Immature natural killer cell (primary cell): ENCODE measurements at regions not wholly inside any gene's neighbourhood (a gene's known extent, or its start where the extent isn't known, plus 50 kb on each side); places are given as distances from the start of the nearest gene placed in this dataset.

ENCODE experiments used
- DNase-seq, 3 donors: peaks; one replicate each; pipeline ENCODE4 v3.0.0; 2022; ENCODE audit warnings: mixed read lengths in 1 of 3
- H3K27ac Mint-ChIP-seq, 6 donors: one replicate each; pipeline ENCODE4 v1.8.0; 2020; ENCODE audit warnings: mixed read lengths in 6 of 6, mild to moderate bottlenecking in 5 of 6, inconsistent platforms in 4 of 6, moderate library complexity in 3 of 6
- H3K27me3 Mint-ChIP-seq, 3 donors: one replicate each; pipeline ENCODE4 v1.8.0; 2020 to 2021; ENCODE audit warnings: low read depth in 3 of 3, mild to moderate bottlenecking in 3 of 3, mixed read lengths in 3 of 3, moderate library complexity in 3 of 3, inconsistent platforms in 1 of 3
- H3K36me3 Mint-ChIP-seq, 3 donors: one replicate each; pipeline ENCODE4 v1.8.0; 2020; ENCODE audit warnings: mixed read lengths in 3 of 3, inconsistent platforms in 2 of 3, mild to moderate bottlenecking in 2 of 3
- H3K4me1 Mint-ChIP-seq, 2 donors: one replicate each; pipeline ENCODE4 v1.8.0; 2020; ENCODE audit warnings: inconsistent platforms in 2 of 2, mild to moderate bottlenecking in 2 of 2, mixed read lengths in 2 of 2, moderate library complexity in 1 of 2
- H3K4me3 Mint-ChIP-seq, 5 donors: one replicate each; pipeline ENCODE4 v1.8.0; 2020; ENCODE audit warnings: mild to moderate bottlenecking in 5 of 5, mixed read lengths in 5 of 5, inconsistent platforms in 3 of 5, moderate library complexity in 3 of 5
- H3K9me3 Mint-ChIP-seq, 6 donors: one replicate each; pipeline ENCODE4 v1.8.0; 2020; ENCODE audit warnings: mild to moderate bottlenecking in 6 of 6, mixed read lengths in 6 of 6, inconsistent platforms in 4 of 6, moderate library complexity in 3 of 6

GRCh38 chr17:74148901-74149596 is 54.4 kb upstream of the RPL38 start:
- no peak overlapping the region for H3K27ac Mint-ChIP-seq
- peaks cover 0 to 5% (median under 1%) of the 10 kb centered on the region in 6 donors for H3K9me3 Mint-ChIP-seq
- H3K36me3 Mint-ChIP-seq = no peaks in the 10 kb centered on the region
- H3K4me1 Mint-ChIP-seq = no peaks in the 10 kb centered on the region
- H3K4me3 Mint-ChIP-seq = no peak overlapping the region
- peaks cover 5 to 12% (median 6%) of the 10 kb centered on the region in 3 donors for H3K27me3 Mint-ChIP-seq
- DNase-seq = no peak

DNA sequence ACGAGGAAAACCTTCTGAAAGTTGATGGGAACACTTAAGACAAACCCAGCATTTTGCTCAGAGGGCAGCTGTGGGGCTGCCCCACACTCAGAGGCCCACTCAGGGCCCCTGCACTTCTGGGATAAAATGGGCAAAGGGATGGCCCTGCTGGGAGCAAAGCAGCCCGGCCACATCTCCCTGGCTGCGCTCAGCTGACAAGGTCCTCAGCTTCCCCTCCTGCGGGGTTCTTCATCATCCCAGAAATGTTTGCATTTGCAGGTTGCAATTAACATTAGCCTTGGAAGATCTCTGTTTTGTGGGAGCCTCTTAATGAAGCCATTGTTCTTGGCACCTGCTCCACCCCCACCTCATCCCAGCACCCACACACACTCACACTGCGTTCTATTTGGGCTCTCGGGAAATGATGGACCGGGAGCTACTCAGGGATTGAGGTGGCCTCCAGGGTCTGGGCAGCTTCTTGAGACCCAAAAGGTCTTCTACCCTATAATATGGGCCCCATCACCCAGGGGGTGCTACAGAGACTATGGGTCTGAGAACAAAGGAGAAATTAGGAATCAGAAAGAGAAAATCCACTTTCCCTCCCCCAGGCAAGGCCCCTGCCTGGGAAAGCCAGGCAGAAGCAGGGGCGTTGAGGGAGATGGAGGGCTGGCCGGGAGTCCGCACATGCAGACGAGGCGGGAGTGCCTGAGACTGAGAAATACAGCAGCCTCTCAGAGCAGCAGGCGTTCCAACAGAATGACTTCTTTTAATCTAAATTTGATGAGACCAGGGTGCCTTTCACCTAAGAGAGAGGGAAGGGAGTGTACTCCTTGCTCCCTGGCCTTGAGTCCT is 53.7 kb upstream of the RPL38 start:
- Mint-ChIP-seq H3K9me3 (peaks cover 0 to 1% (median 0%) of the 10 kb centered on the region in 6 donors), H3K27ac (no peak overlapping the region), H3K4me3 (no peak overlapping the region), H3K4me1 (no peaks in the 10 kb centered on the region), H3K36me3 (no peaks in the 10 kb centered on the region), H3K27me3 (peaks cover 3 to 8% (median 6%) of the 10 kb centered on the region in 3 donors)
- no peak for DNase-seq

- peaks cover 1 to 10% (median 4%) of the 10 kb centered on the region in 3 donors for H3K27me3 Mint-ChIP-seq
- H3K4me1 Mint-ChIP-seq = no peaks in the 10 kb centered on the region
- peaks cover 0 to 1% (median 0%) of the 10 kb centered on the region in 6 donors for H3K9me3 Mint-ChIP-seq
- H3K27ac Mint-ChIP-seq = no peak overlapping the region
- DNase-seq = no peak
- H3K4me3 Mint-ChIP-seq = no peak overlapping the region
- no peaks in the 10 kb centered on the region for H3K36me3 Mint-ChIP-seq
Measured at GRCh38 chr17:74150428-74151025, 53.0 kb upstream of the RPL38 start.

GRCh38 chr17:74151551-74152315 is 51.7 kb upstream of the RPL38 start:
- Mint-ChIP-seq H3K27ac (no peak overlapping the region), H3K27me3 (peaks cover 1 to 8% (median 5%) of the 10 kb centered on the region in 3 donors), H3K9me3 (peaks cover 0 to 3% (median 0%) of the 10 kb centered on the region in 6 donors), H3K4me1 (no peaks in the 10 kb centered on the region), H3K36me3 (no peaks in the 10 kb centered on the region), H3K4me3 (no peak overlapping the region)
- no peak for DNase-seq

GRCh38 chr17:74152591-74153455 is 50.7 kb upstream of the RPL38 start:
- H3K9me3 Mint-ChIP-seq = peaks cover 0 to 3% (median 0%) of the 10 kb centered on the region in 6 donors
- no peaks in the 10 kb centered on the region for H3K36me3 Mint-ChIP-seq
- H3K27me3 Mint-ChIP-seq = peaks cover 1 to 8% (median 5%) of the 10 kb centered on the region in 3 donors
- H3K27ac Mint-ChIP-seq = no peak overlapping the region
- no peak for DNase-seq
- no peak overlapping the region for H3K4me3 Mint-ChIP-seq
- no peaks in the 10 kb centered on the region for H3K4me1 Mint-ChIP-seq

GRCh38 chr17:74153456-74153810 is 50.0 kb upstream of the RPL38 start:
- Mint-ChIP-seq H3K27me3 (peaks cover 1 to 9% (median 6%) of the 10 kb centered on the region in 3 donors), H3K4me1 (no peaks in the 10 kb centered on the region), H3K27ac (no peak overlapping the region), H3K36me3 (no peaks in the 10 kb centered on the region), H3K9me3 (peaks cover 0 to 3% (median 0%) of the 10 kb centered on the region in 6 donors), H3K4me3 (no peak overlapping the region)
- DNase-seq = no peak
